AG04449 (cell line): ENCODE measurements at regions not wholly inside any gene's neighbourhood (a gene's known extent, or its start where the extent isn't known, plus 50 kb on each side); places are given as distances from the start of the nearest gene placed in this dataset.
"Not testable (repeated sequence)": the region's sequence is repeated elsewhere in the genome, so short reads cannot be mapped to it uniquely, and the experiment has no call there.

ENCODE experiments used
- CTCF ChIA-PET: fragments of 350-600 bp; formaldehyde crosslinking; extraction: SDS; loops from one replicate; lab custom pipeline; 2021; ENCODE audit warnings: antibody characterized with exemption; lab: Yijun Ruan, JAX
- POLR2A ChIA-PET: fragments of 400-600, 350-600 bp; formaldehyde crosslinking; extraction: SDS; loops from one replicate; lab custom pipeline; 2020; ENCODE audit warnings: antibody characterized with exemption, inconsistent platforms; lab: Yijun Ruan, JAX
- DNase-seq: peaks from one replicate; pipeline ENCODE4 v3.0.0-alpha.2; 2010; ENCODE audit warnings: low read depth, low spot score
- H3K4me3 ChIP-seq: 2 replicates; pipeline ENCODE4 v1.5.1; 2011; ENCODE audit warnings: low read depth, mild to moderate bottlenecking, control low read depth, low read length
- TF ChIP-seq, protein P1 (sequence below): IDR thresholded peaks from one replicate; pipeline ENCODE4 v1.5.1; 2011; ENCODE audit warnings: mild to moderate bottlenecking, moderate library complexity, low read length, control low read depth, inconsistent platforms; ENCODE audit not compliant: insufficient read depth; ENCODE audit errors: missing control alignments

DNA sequence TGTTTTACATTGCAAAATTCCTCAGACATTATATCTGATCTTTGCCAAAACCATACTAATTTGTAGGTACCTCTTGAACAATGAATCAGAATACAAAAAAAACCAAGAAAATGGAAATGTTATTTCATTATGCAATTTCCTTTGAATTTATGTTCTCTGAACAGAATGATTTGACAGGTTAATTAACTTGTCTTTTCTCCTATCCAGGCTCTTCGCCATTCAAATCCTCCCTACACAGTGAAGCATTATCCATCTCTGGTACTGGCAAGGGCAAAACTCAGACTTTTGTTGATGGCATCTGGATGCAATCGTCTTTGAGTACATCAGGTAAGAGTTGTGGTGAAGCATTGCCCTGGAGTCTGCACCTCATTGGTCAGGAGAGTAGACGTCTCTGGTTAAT, 655.7 kb upstream of the ITGA1 start:
- TF ChIP-seq, protein P1, sequence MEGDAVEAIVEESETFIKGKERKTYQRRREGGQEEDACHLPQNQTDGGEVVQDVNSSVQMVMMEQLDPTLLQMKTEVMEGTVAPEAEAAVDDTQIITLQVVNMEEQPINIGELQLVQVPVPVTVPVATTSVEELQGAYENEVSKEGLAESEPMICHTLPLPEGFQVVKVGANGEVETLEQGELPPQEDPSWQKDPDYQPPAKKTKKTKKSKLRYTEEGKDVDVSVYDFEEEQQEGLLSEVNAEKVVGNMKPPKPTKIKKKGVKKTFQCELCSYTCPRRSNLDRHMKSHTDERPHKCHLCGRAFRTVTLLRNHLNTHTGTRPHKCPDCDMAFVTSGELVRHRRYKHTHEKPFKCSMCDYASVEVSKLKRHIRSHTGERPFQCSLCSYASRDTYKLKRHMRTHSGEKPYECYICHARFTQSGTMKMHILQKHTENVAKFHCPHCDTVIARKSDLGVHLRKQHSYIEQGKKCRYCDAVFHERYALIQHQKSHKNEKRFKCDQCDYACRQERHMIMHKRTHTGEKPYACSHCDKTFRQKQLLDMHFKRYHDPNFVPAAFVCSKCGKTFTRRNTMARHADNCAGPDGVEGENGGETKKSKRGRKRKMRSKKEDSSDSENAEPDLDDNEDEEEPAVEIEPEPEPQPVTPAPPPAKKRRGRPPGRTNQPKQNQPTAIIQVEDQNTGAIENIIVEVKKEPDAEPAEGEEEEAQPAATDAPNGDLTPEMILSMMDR, result no peak
- CTCF ChIA-PET, result no interaction called here
- H3K4me3 ChIP-seq, result no peak overlapping the region
- DNase-seq, result no peak
- POLR2A ChIA-PET, result no interaction called here

- POLR2A ChIA-PET, result no interaction called here
- CTCF ChIA-PET, result no interaction called here
- H3K4me3 ChIP-seq, result no peak overlapping the region
- no peak for DNase-seq
- TF ChIP-seq, protein P1, result no peak
Observed at GRCh38 chr5:52134013-52134650, 653.6 kb upstream of the ITGA1 start.

DNA sequence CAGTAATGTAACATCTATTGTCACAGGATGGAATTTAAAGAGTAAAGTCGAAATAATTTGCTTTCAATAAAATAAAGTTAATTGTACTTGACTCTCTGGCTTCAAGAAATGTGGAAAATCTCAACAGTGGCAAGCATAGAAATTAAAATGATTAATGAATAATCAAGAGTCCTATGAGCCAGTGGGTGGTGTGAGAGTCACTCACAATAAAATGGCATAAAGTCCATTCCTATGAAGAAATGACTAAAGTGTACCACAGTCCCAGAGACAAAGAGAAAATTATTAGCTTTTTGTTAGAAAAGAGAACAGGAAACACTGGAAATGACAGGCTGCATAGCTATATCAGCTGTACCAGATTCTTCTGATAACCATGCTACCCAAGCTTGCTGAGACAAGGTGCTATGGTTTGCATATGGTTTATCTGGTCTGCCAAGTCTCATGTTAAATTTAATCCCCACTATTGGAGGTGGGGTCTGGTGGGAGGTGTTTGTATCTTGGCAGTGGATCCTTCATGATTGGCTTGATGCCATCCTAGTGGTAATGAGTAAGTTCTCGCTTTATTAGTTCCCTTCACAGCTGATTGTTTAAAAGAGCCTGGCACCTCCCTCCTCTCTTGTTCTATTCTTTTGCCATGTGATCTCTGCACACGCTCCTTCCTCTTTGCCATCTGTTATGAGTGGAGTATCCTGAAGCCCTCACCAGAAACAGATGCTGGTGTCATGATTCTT, 647.7 kb upstream of the ITGA1 start:
- DNase-seq, result no peak
- CTCF ChIA-PET, result no interaction called here
- TF ChIP-seq, protein P1, result no peak
- H3K4me3 ChIP-seq, result no peak overlapping the region
- POLR2A ChIA-PET, result no interaction called here

DNA sequence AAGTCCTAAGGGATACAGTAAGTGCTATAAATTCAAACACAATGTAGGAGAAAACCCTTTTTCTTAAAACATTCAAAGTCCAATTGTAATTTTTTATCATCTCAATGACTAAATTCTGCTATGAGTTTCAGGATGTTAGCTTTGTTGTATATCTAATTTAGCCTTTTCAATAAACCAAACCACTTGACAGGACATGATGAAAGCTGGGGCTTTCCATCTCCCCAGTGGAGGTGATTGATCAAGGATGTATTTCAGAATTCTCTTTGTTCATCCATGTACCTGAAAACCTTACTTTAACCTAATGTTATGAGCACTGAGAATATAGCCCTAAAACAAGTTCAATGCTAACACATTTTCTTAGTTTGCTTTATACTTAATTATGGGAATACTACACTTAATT, 639.0 kb upstream of the ITGA1 start:
- no peak for DNase-seq
- ChIA-PET POLR2A (no interaction called here), CTCF (no interaction called here)

GRCh38 chr5:52150501-52150900, 637.2 kb upstream of the ITGA1 start:
- CTCF ChIA-PET, result no interaction called here
- H3K4me3 ChIP-seq, result no peak overlapping the region
- POLR2A ChIA-PET, result no interaction called here
- DNase-seq, result no peak
- TF ChIP-seq, protein P1, result no peak

More for the DNA sequence above, 639.0 kb upstream of the ITGA1 start:
- H3K4me3 ChIP-seq, result no peak overlapping the region
- TF ChIP-seq, protein P1, result no peak

DNA sequence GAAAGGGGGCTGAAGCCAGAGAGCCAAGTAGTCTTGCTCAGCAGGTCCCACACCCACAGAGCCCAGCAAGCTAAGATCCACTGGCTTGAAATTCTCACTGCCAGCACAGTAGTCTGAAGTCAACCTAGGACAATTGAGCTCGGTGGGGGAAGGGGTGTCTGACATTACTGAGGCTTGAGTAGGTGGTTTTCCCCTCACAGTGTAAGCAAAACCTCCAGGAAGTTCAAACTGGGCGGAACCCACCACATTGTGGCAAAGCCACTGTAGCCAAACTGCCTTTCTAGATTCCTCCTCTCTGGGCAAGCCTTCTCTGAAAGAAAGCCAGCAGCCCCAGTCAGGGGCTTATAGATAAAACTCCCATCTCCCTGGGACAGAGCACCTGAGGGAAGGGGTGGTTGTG, 630.9 kb upstream of the ITGA1 start:
- DNase-seq, H3K4me3 ChIP-seq, POLR2A ChIA-PET, CTCF ChIA-PET: not testable (repeated sequence)

- POLR2A ChIA-PET, CTCF ChIA-PET, H3K4me3 ChIP-seq, DNase-seq: not testable (repeated sequence)
Observed at GRCh38 chr5:52165806-52166205, 621.9 kb upstream of the ITGA1 start.
